C4-2B (cell line): ENCODE measurements at regions not wholly inside any gene's neighbourhood (a gene's known extent, or its start where the extent isn't known, plus 50 kb on each side); places are given as distances from the start of the nearest gene placed in this dataset.

ENCODE experiments used
- CTCF ChIP-seq: fragments of 450-650 bp; conservative IDR thresholded peaks from 2 replicates; pipeline ENCODE4 v1.5.1; 2017; ENCODE audit warnings: mild to moderate bottlenecking
- ZFX ChIP-seq: fragments of 450-650 bp; IDR thresholded peaks from 2 replicates; pipeline ENCODE4 v1.6.1; 2017

- TF ChIP-seq CTCF (no peak), ZFX (no peak)
Measured at GRCh38 chr1:187041104-187041503, 212.4 kb downstream of the PLA2G4A start.
